Fibroblast of pulmonary artery (primary cell): ENCODE measurements at regions not wholly inside any gene's neighbourhood (a gene's known extent, or its start where the extent isn't known, plus 50 kb on each side); places are given as distances from the start of the nearest gene placed in this dataset.

Experiments used
- DNase-seq: peaks from one replicate; pipeline ENCODE4 v3.0.0-alpha.2; 2010; ENCODE audit warnings: low read depth
- H3K4me3 ChIP-seq: replicated peaks from 2 replicates; pipeline ENCODE4 v1.5.1; 2011; ENCODE audit warnings: low read depth, mild to moderate bottlenecking, control low read depth, low read length, moderate library complexity
- CTCF ChIP-seq: IDR thresholded peaks from 2 replicates; pipeline ENCODE4 v1.5.1; 2011; ENCODE audit warnings: mild to moderate bottlenecking, control low read depth, low read length, inconsistent platforms; ENCODE audit errors: missing control alignments

DNA sequence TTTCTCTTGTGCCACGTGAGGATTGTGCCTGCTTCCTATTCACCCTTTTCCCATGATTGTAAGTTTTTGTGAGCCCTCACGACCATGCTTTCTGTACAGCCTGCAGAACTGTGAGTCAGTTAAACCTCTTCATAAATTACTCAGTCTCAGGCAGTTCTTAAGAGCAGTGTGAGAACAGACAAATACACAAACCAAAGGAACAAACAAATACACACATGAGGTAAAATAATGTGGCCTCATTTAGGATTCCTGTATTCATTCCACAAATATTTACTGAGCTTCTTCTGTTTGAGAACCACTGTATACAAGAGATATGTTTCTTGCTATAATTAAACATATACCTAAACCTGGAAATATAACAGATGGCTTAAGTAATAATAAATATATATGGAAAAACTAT is 760.3 kb downstream of the CDH9 start:
- no peak for TF ChIP-seq CTCF
- no peak for DNase-seq
- no peak overlapping the region for H3K4me3 ChIP-seq

DNA sequence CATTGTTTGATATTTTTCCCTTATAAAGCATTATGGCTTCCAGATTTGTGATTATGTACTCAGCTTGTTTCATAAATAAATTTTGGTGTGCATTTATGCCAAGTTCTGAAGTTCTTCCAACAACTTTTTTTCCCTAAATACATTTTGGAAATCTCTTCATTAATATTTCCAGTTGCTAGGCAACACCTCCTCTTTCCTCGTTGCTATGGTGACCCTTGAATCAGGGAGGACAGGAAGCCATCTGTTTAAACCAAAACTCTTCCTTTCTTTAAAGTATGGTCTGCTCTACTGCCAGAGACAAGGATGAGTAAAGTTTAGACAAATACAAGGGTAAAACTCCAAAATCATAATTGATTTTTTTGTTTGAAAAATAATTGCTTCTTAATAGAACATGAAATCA is 779.3 kb downstream of the CDH9 start:
- H3K4me3 ChIP-seq = no peak overlapping the region
- DNase-seq = no peak
- TF ChIP-seq CTCF = no peak

DNA sequence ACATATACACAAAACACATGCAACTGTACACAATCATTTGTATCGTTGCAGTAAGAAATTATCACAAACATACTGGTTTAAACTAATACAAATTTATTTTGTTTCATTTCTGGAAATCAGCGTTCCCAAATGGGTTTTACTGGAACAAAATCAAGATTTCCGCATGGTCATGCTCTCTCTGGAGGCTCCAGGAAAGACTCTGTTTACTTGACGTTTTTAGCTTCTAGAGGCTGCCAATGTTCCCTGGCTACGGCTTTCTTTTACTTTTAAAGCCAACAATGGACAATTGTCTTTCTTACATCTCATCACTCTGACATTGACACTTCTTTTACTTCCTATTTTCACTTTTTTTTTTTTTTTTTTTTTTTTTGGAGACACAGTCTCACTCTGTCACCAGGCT is 793.1 kb downstream of the CDH9 start:
- DNase-seq = no peak
- H3K4me3 ChIP-seq = no peak overlapping the region
- no peak for TF ChIP-seq CTCF

DNA sequence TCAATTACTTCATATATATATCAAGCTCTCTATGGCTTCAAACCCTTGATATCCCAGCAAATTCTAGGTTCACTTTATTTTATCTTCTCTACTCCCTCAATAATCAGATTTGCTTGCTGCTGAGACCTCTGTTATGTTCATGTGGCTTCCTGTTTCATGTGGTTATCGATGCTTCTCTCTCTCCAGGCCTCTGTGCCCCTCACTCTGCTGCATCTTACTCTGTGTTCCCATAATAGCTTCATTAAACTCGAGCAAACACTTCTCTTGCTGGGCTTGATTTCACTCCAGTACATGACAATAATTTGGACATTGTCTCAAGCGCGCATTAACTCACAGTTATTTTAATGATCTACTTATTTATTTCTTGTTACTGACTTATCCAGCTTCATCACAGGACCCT is 798.8 kb downstream of the CDH9 start:
- DNase-seq = no peak
- TF ChIP-seq CTCF = no peak

GRCh38 chr5:26237489-26237888 is 800.9 kb downstream of the CDH9 start:
- H3K4me3 ChIP-seq = no peak overlapping the region
- DNase-seq = no peak
- TF ChIP-seq CTCF = no peak

More for the DNA sequence above, 798.8 kb downstream of the CDH9 start:
- no peak overlapping the region for H3K4me3 ChIP-seq

DNA sequence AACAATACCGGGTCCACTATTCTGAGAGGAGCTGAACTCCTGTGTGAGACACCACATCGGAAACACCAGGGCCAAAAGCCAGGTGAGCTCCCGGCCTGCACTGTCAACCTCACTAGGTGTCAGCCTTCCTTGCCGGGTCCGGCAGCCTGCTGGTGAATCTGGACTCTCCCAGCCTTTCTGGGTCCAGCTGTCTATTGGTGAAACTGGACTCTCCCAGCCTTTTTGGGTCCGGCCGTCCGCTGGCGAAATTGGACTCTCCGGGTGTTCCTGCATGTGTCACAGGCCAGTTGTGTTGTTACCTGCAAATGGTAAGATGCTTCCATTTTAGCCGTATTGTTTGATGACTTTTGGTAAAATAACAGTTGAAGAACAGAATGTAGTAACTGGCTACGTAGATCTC is 801.5 kb downstream of the CDH9 start:
- TF ChIP-seq CTCF = no peak
- DNase-seq = no peak
- no peak overlapping the region for H3K4me3 ChIP-seq

DNA sequence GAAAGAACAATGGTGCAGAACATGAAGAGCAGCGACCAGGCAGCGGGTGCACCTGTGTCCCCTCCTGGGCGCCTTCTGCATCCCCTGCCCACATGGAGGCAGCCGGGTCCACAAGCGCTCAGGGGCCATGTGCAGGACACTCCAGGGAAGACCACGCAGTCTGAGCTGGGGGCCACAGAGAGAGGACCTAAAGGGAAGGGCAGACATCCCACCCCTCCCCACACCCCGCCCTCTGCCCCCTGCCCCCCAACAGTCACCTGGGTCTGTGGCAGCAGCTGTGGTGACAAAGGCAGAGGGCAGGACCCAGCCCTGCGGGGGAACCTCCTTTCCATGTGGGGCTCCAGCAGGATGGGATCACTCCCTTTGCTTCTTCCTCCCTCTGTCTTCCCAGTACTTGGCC is 805.7 kb downstream of the CDH9 start:
- TF ChIP-seq CTCF = no peak
- no peak for DNase-seq
- H3K4me3 ChIP-seq = no peak overlapping the region
